GM12891 (cell line): ENCODE measurements at regions not wholly inside any gene's neighbourhood (a gene's known extent, or its start where the extent isn't known, plus 50 kb on each side); places are given as distances from the start of the nearest gene placed in this dataset.

Source experiments
- PAX5 ChIP-seq: IDR thresholded peaks from 2 replicates; pipeline ENCODE4 v1.6.1; 2011; ENCODE audit warnings: low read length, moderate library complexity, mild to moderate bottlenecking; ENCODE audit not compliant: insufficient read depth, severe bottlenecking
- POLR2A ChIP-seq: IDR thresholded peaks from 2 replicates; pipeline ENCODE4 v1.6.1; 2011; ENCODE audit warnings: low read depth, low read length, control low read depth
- POLR2AphosphoS5 ChIP-seq: IDR thresholded peaks from 2 replicates; pipeline ENCODE4 v1.6.1; 2011; ENCODE audit warnings: low read depth, low read length, control low read depth
- SPI1 ChIP-seq: IDR thresholded peaks from 2 replicates; pipeline ENCODE4 v1.6.1; 2011; ENCODE audit warnings: low read depth, low read length, control low read depth
- TAF1 ChIP-seq: IDR thresholded peaks from 2 replicates; pipeline ENCODE4 v1.6.1; 2011; ENCODE audit warnings: low read depth, low read length, control low read depth

GRCh38 chr21:38884440-38884839 lies 78.7 kb downstream of the ETS2 start:
- no peak for TF ChIP-seq SPI1
- TF ChIP-seq POLR2A = no peak
- TF ChIP-seq POLR2AphosphoS5 = no peak
- no peak for TF ChIP-seq PAX5
- no peak for TF ChIP-seq TAF1
